HCT116 (cell line): ENCODE measurements at regions not wholly inside any gene's neighbourhood (a gene's known extent, or its start where the extent isn't known, plus 50 kb on each side); places are given as distances from the start of the nearest gene placed in this dataset.

ENCODE experiments used
- EZH2 ChIP-seq: fragments of 200-600 bp; sonication (generic); IDR thresholded peaks from 2 replicates; pipeline ENCODE4 v1.6.1; 2017; ENCODE audit warnings: antibody characterized with exemption, mixed run types
- JUND ChIP-seq: IDR thresholded peaks from 2 replicates; pipeline ENCODE4 v1.6.1; 2012
- POLR2A ChIP-seq: IDR thresholded peaks from 2 replicates; pipeline ENCODE4 v1.7.0; 2011; ENCODE audit warnings: borderline replicate concordance; ENCODE audit not compliant: insufficient read depth, insufficient read length; ENCODE audit errors: extremely low read depth
- POLR2AphosphoS5 ChIP-seq: IDR thresholded peaks from 2 replicates; pipeline ENCODE4 v1.6.1; 2011; ENCODE audit warnings: mild to moderate bottlenecking, low read depth, low read length, moderate library complexity
- TF ChIP-seq, protein P1 (sequence below), 3 experiments: fragments of 200-600 bp in 1 of 3; sonication (generic) in 1 of 3; IDR thresholded peaks in 2 of 3; conservative IDR thresholded peaks in 1 of 3; 2 replicates each; pipeline ENCODE4 v1.5.1; 2012 to 2017; ENCODE audit warnings: low read depth in 2 of 3, low read length in 2 of 3, antibody characterized with exemption in 1 of 3, borderline replicate concordance in 1 of 3, control low read depth in 1 of 3, mild to moderate bottlenecking in 1 of 3, mixed read lengths in 1 of 3, mixed run types in 1 of 3, moderate library complexity in 1 of 3; ENCODE audit not compliant: insufficient read depth in 1 of 3
- TF ChIP-seq, protein P2 (sequence below): IDR thresholded peaks from 2 replicates; pipeline ENCODE4 v1.6.1; 2012; ENCODE audit warnings: low read depth

DNA sequence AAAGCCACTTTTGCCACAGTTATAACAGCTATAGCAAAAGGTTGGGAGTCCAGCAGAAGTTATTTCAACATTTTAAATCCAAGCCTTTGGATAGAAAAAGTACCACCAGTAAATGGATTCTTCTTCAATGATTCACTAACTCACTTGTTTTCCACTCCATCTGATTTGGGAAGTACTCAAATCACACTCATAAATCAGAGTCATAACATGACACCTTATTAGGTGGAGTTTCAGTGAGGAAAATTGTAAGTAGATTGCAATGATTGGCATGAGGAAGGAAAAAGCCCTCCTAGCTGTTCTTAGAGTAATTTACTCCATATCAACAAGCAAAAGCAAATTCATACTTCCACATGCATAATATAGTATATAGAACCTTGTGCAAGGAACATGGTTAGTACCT is 132.9 kb downstream of the NR4A2 start:
- TF ChIP-seq, protein P1, sequence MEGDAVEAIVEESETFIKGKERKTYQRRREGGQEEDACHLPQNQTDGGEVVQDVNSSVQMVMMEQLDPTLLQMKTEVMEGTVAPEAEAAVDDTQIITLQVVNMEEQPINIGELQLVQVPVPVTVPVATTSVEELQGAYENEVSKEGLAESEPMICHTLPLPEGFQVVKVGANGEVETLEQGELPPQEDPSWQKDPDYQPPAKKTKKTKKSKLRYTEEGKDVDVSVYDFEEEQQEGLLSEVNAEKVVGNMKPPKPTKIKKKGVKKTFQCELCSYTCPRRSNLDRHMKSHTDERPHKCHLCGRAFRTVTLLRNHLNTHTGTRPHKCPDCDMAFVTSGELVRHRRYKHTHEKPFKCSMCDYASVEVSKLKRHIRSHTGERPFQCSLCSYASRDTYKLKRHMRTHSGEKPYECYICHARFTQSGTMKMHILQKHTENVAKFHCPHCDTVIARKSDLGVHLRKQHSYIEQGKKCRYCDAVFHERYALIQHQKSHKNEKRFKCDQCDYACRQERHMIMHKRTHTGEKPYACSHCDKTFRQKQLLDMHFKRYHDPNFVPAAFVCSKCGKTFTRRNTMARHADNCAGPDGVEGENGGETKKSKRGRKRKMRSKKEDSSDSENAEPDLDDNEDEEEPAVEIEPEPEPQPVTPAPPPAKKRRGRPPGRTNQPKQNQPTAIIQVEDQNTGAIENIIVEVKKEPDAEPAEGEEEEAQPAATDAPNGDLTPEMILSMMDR (IDR thresholded peaks at IDR 0.05 in 2 of 3, conservative IDR thresholded peaks at IDR 0.05 in 1 of 3; ENCODE audit: borderline replicate concordance in 1 of 3, insufficient read depth in 1 of 3, low read depth in 2 of 3, low read length in 2 of 3): no peak
- TF ChIP-seq POLR2A (no peak), JUND (peak; percentile 71), POLR2AphosphoS5 (no peak), EZH2 (no peak)
- TF ChIP-seq, protein P2, sequence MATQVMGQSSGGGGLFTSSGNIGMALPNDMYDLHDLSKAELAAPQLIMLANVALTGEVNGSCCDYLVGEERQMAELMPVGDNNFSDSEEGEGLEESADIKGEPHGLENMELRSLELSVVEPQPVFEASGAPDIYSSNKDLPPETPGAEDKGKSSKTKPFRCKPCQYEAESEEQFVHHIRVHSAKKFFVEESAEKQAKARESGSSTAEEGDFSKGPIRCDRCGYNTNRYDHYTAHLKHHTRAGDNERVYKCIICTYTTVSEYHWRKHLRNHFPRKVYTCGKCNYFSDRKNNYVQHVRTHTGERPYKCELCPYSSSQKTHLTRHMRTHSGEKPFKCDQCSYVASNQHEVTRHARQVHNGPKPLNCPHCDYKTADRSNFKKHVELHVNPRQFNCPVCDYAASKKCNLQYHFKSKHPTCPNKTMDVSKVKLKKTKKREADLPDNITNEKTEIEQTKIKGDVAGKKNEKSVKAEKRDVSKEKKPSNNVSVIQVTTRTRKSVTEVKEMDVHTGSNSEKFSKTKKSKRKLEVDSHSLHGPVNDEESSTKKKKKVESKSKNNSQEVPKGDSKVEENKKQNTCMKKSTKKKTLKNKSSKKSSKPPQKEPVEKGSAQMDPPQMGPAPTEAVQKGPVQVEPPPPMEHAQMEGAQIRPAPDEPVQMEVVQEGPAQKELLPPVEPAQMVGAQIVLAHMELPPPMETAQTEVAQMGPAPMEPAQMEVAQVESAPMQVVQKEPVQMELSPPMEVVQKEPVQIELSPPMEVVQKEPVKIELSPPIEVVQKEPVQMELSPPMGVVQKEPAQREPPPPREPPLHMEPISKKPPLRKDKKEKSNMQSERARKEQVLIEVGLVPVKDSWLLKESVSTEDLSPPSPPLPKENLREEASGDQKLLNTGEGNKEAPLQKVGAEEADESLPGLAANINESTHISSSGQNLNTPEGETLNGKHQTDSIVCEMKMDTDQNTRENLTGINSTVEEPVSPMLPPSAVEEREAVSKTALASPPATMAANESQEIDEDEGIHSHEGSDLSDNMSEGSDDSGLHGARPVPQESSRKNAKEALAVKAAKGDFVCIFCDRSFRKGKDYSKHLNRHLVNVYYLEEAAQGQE: no peak
